HG02973 (cell line): ENCODE measurements at regions not wholly inside any gene's neighbourhood (a gene's known extent, or its start where the extent isn't known, plus 50 kb on each side); places are given as distances from the start of the nearest gene placed in this dataset.
"Not testable (repeated sequence)": the region's sequence is repeated elsewhere in the genome, so short reads cannot be mapped to it uniquely, and the experiment has no call there.

ENCODE experiments used
- ATAC-seq: cut with Tn5 transposase; IDR thresholded peaks from one replicate; pipeline ENCODE4 v1.9.1; 2021; ENCODE audit warnings: moderate library complexity; ENCODE audit not compliant: unreplicated experiment

GRCh38 chr7:66571568-66571967 is 57.1 kb upstream of the KCTD7 start:
- no peak for ATAC-seq

- ATAC-seq: not testable (repeated sequence)
Measured at GRCh38 chr7:66573782-66574495, 54.7 kb upstream of the KCTD7 start.

- ATAC-seq: not testable (repeated sequence)
Measured at GRCh38 chr7:66574768-66575167, 53.9 kb upstream of the KCTD7 start.

GRCh38 chr7:66575398-66575797 is 53.3 kb upstream of the KCTD7 start:
- no peak for ATAC-seq

GRCh38 chr7:66576646-66577045 is 52.0 kb upstream of the KCTD7 start:
- no peak for ATAC-seq
